ENCODE measurements at regions not wholly inside any gene's neighbourhood (a gene's known extent, or its start where the extent isn't known, plus 50 kb on each side); places are given as distances from the start of the nearest gene placed in this dataset.

DNA sequence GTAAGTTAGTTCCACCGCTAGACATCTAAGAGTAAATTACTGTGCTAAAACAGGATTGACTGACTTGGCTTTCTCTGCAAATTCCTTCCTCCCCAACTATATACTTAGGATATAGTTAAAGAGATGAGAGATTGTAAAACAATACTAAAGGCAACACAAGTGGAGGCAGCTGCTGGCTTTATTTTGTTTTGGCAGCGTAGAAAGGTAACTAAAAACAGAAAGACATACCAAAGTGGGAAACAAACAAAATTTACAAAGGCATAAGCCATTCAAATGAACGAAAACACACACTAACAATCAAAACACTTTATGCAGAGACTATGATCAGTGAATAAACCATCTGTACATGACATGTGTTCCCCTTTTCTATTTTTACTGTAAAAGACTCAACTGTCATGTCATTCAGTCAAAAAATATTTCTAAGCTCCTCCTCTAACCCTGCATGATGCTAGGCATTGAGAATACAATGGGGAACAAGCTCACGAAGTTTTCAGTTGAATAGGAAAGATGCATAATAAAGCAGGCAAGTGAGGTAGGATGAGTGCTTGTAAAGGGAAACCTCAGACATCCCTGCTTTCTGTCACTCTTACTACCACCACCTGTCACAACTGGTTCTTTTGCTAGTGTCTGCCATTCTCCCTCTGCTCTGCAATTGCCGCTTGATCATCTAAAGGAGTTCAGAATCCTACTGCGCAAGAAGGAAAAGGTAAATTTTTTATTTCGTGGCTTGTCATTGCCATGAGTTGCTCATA, 64.2 kb upstream of the COL1A2 start:
- H3K4me3 ChIP-seq (ENCODE audit: control insufficient read depth, low read depth, low read length) = no peak overlapping the region
- TF ChIP-seq, protein P1, sequence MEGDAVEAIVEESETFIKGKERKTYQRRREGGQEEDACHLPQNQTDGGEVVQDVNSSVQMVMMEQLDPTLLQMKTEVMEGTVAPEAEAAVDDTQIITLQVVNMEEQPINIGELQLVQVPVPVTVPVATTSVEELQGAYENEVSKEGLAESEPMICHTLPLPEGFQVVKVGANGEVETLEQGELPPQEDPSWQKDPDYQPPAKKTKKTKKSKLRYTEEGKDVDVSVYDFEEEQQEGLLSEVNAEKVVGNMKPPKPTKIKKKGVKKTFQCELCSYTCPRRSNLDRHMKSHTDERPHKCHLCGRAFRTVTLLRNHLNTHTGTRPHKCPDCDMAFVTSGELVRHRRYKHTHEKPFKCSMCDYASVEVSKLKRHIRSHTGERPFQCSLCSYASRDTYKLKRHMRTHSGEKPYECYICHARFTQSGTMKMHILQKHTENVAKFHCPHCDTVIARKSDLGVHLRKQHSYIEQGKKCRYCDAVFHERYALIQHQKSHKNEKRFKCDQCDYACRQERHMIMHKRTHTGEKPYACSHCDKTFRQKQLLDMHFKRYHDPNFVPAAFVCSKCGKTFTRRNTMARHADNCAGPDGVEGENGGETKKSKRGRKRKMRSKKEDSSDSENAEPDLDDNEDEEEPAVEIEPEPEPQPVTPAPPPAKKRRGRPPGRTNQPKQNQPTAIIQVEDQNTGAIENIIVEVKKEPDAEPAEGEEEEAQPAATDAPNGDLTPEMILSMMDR (IDR thresholded peaks at IDR 0.05; ENCODE audit: control insufficient read depth, insufficient read depth, low read depth, low read length, missing control alignments) = no peak
- DNase-seq (ENCODE audit: low read depth) = no peak

DNA sequence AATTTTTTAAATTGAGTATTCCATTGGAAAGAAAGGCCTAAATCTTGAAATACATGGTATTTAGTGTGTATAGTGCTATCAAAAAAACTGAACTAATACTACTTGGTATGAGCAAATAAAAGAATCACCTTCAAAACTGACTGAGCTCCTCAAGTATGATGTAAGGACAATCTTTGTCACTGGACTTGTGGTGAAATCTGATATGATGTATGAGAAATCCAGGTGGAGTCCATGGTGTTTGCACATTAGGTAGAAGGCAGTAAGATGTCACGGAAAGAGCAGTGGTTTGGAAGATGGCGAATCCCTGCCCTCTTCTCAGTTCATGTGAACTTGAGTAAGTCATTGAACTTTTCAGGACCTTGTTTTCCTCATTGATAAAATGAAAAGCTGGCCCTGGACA, 62.1 kb upstream of the COL1A2 start:
- DNase-seq (ENCODE audit: low read depth) = no peak
- TF ChIP-seq, protein P1 (IDR thresholded peaks at IDR 0.05; ENCODE audit: control insufficient read depth, insufficient read depth, low read depth, low read length, missing control alignments) = no peak

DNA sequence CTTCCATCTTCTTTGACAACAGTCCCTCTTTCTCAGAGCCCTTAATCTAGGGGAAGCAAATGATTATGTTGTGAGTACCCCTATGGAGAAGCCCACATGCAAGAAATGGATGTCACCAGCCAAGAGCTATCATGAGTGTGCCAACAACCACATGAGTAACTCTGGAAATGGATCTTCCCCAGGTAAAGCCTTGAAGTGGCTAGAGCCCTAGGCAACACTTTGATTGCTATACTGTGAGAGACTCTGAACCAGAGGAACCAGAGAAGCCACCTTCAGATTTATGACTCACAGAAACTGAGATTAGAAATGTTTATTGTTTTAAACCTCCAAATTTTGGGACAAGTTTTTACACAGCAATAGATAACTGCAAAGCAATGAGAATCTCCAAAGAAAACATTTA, 60.9 kb upstream of the COL1A2 start:
- DNase-seq (ENCODE audit: low read depth) = no peak
- TF ChIP-seq, protein P1 (IDR thresholded peaks at IDR 0.05; ENCODE audit: control insufficient read depth, insufficient read depth, low read depth, low read length, missing control alignments) = no peak
- no peak overlapping the region for H3K4me3 ChIP-seq (ENCODE audit: control insufficient read depth, low read depth, low read length)

More for the DNA sequence above, 62.1 kb upstream of the COL1A2 start:
- H3K4me3 ChIP-seq (ENCODE audit: control insufficient read depth, low read depth, low read length) = no peak overlapping the region

DNA sequence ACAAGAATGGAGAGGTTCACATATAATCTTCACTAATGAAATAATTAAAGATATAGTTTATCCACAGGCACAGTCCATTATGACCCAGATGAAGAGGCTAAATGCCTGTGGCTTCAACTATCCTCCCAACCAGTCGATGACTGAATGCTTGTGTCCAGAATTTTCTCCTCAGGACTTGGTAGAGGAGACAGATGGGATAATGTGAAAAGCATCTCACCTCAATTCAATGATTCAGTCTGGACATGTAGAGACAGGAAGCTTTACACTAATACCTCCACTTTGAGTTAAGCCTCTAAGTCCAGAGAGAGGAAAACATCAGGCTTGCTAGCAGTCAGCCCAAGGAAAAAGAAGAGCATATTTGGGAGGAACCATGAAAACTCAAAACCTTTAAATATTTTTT, 59.1 kb upstream of the COL1A2 start:
- TF ChIP-seq, protein P1 (IDR thresholded peaks at IDR 0.05; ENCODE audit: control insufficient read depth, insufficient read depth, low read depth, low read length, missing control alignments) = no peak
- H3K4me3 ChIP-seq (ENCODE audit: control insufficient read depth, low read depth, low read length) = no peak overlapping the region
- DNase-seq (ENCODE audit: low read depth) = no peak

DNA sequence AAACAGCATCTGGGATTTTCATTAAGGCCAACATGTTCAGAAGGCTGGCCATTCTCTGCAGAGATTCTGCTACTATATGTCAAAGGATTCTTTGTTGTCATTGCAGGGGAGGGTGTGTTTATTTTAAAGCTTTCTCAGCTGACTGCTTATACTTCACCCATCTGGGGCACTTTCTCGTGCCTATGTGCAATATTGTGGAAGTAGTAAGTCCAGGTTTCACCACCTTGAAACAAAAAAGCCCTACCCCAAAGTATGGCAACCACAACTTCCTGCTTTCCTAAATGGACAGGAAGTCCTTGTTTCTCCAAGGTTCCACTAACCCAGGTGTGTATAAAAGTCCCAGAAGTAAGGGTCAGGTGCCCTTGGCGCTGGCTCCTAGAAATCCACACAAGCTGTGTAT, 58.7 kb upstream of the COL1A2 start:
- DNase-seq (ENCODE audit: low read depth) = no peak
- no peak overlapping the region for H3K4me3 ChIP-seq (ENCODE audit: control insufficient read depth, low read depth, low read length)
- TF ChIP-seq, protein P1 (IDR thresholded peaks at IDR 0.05; ENCODE audit: control insufficient read depth, insufficient read depth, low read depth, low read length, missing control alignments) = no peak

DNA sequence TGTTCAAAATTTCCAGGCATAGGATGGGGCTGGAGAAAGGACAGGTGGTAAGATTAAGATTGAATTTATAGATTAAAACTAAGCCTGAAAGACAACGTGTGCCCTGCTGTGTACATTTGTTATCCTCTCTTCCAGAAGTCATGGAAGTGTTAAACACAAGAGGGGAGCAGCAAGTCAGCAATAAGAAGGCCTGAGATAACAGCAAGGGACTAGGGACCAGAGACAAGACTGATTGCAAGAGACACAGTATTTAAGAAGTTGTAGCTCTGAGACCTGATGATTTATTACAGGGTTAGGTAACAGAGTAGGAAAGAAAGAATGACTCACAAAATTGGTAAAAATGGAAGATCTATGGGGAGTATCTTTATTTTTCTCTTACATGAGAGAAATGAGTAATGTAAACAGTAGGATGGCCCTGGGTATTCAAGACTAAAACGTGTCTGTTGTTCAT, 55.7 kb upstream of the COL1A2 start:
- DNase-seq (ENCODE audit: low read depth) = peak; percentile 46
- no peak overlapping the region for H3K4me3 ChIP-seq (ENCODE audit: control insufficient read depth, low read depth, low read length)
- TF ChIP-seq, protein P1 (IDR thresholded peaks at IDR 0.05; ENCODE audit: control insufficient read depth, insufficient read depth, low read depth, low read length, missing control alignments) = no peak
